GM08714 (cell line): ENCODE measurements at regions not wholly inside any gene's neighbourhood (a gene's known extent, or its start where the extent isn't known, plus 50 kb on each side); places are given as distances from the start of the nearest gene placed in this dataset.

ENCODE experiments used
- H3K4me3 ChIP-seq: fragments of 200-500 bp; sonication (Bioruptor generic); 2 replicates; pipeline ENCODE4 v1.5.1; 2014; ENCODE audit warnings: mild to moderate bottlenecking, low read length, inconsistent platforms
- ZNF274 ChIP-seq: IDR thresholded peaks from 2 replicates; pipeline ENCODE4 v1.6.1; 2012; ENCODE audit warnings: mild to moderate bottlenecking, low read depth, low read length

- H3K4me3 ChIP-seq = no peak overlapping the region
- TF ChIP-seq ZNF274 = no peak
These were observed 248.6 kb upstream of the SIX2 start for GRCh38 chr2:45257820-45258219.

- no peak overlapping the region for H3K4me3 ChIP-seq
- TF ChIP-seq ZNF274 = no peak
These were observed 247.8 kb upstream of the SIX2 start for GRCh38 chr2:45256867-45257641.

- H3K4me3 ChIP-seq = no peak overlapping the region
- TF ChIP-seq ZNF274 = no peak
These were observed 247.1 kb upstream of the SIX2 start for GRCh38 chr2:45256173-45256866.

GRCh38 chr2:45255563-45255962 lies 246.3 kb upstream of the SIX2 start:
- no peak for TF ChIP-seq ZNF274
- H3K4me3 ChIP-seq = no peak overlapping the region

- H3K4me3 ChIP-seq = no peak overlapping the region
- no peak for TF ChIP-seq ZNF274
These were observed 244.8 kb upstream of the SIX2 start for GRCh38 chr2:45254025-45254424.

- H3K4me3 ChIP-seq = no peak overlapping the region
- no peak for TF ChIP-seq ZNF274
These were observed 243.9 kb upstream of the SIX2 start for GRCh38 chr2:45253151-45253550.

GRCh38 chr2:45250176-45250575 lies 240.9 kb upstream of the SIX2 start:
- no peak for TF ChIP-seq ZNF274

GRCh38 chr2:45248214-45248613 lies 239.0 kb upstream of the SIX2 start:
- no peak overlapping the region for H3K4me3 ChIP-seq
- no peak for TF ChIP-seq ZNF274

More at GRCh38 chr2:45250176-45250575, 240.9 kb upstream of the SIX2 start:
- no peak overlapping the region for H3K4me3 ChIP-seq

- TF ChIP-seq ZNF274 = no peak
- H3K4me3 ChIP-seq = no peak overlapping the region
These were observed 235.7 kb upstream of the SIX2 start for GRCh38 chr2:45244928-45245327.

GRCh38 chr2:45242161-45242741 lies 233.0 kb upstream of the SIX2 start:
- no peak overlapping the region for H3K4me3 ChIP-seq
- TF ChIP-seq ZNF274 = no peak

GRCh38 chr2:45241061-45241561 lies 231.9 kb upstream of the SIX2 start:
- H3K4me3 ChIP-seq = no peak overlapping the region
- TF ChIP-seq ZNF274 = no peak

GRCh38 chr2:45237850-45238542 lies 228.7 kb upstream of the SIX2 start:
- H3K4me3 ChIP-seq = no peak overlapping the region
- no peak for TF ChIP-seq ZNF274

GRCh38 chr2:45237128-45237527 lies 227.9 kb upstream of the SIX2 start:
- no peak overlapping the region for H3K4me3 ChIP-seq
- TF ChIP-seq ZNF274 = no peak

- TF ChIP-seq ZNF274 = no peak
- no peak overlapping the region for H3K4me3 ChIP-seq
These were observed 227.0 kb upstream of the SIX2 start for GRCh38 chr2:45236268-45236667.
